ENCODE measurements at regions not wholly inside any gene's neighbourhood (a gene's known extent, or its start where the extent isn't known, plus 50 kb on each side); places are given as distances from the start of the nearest gene placed in this dataset.

GRCh38 chr2:163259489-163259888, 420.9 kb upstream of the KCNH7 start:
- no peaks in the 10 kb centered on the region for H3K27me3 Mint-ChIP-seq (ENCODE audit: low read depth)
- TF ChIP-seq CTCF (IDR thresholded peaks at IDR 0.05; ENCODE audit: unreplicated experiment in 3 of 3): no peak
- H3K4me3 Mint-ChIP-seq: no peak overlapping the region
- H3K9me3 Mint-ChIP-seq: no peaks in the 10 kb centered on the region
- no peak overlapping the region for H3K27ac Mint-ChIP-seq
- H3K4me1 Mint-ChIP-seq: peaks cover 5% of the 10 kb centered on the region
- H3K36me3 Mint-ChIP-seq (ENCODE audit: low read depth): no peaks in the 10 kb centered on the region

DNA sequence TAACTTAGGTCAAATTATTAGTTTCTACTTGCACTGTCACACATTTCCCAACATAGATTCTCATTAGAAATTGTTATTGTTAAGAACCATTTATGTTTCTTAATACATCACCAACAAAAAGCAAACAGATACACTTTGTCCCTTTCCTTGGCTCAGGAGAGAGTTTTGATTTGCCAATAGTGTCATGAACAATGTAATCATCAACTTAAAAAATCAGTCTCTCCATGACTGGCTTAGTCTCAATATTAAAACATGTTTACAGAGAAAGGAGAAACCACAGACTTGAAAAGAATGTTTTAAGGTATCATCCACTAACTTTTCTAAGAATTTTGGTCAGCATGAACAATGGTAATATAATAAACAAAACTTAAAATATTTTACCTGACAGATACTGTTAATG, 416.5 kb upstream of the KCNH7 start:
- no peaks in the 10 kb centered on the region for H3K36me3 Mint-ChIP-seq (ENCODE audit: low read depth)
- H3K4me3 Mint-ChIP-seq: no peak overlapping the region
- H3K27ac Mint-ChIP-seq: no peak overlapping the region
- H3K27me3 Mint-ChIP-seq (ENCODE audit: low read depth): no peaks in the 10 kb centered on the region
- no peak for TF ChIP-seq CTCF (IDR thresholded peaks at IDR 0.05; ENCODE audit: unreplicated experiment in 3 of 3)
- no peaks in the 10 kb centered on the region for H3K9me3 Mint-ChIP-seq
- H3K4me1 Mint-ChIP-seq: peaks cover 5% of the 10 kb centered on the region

DNA sequence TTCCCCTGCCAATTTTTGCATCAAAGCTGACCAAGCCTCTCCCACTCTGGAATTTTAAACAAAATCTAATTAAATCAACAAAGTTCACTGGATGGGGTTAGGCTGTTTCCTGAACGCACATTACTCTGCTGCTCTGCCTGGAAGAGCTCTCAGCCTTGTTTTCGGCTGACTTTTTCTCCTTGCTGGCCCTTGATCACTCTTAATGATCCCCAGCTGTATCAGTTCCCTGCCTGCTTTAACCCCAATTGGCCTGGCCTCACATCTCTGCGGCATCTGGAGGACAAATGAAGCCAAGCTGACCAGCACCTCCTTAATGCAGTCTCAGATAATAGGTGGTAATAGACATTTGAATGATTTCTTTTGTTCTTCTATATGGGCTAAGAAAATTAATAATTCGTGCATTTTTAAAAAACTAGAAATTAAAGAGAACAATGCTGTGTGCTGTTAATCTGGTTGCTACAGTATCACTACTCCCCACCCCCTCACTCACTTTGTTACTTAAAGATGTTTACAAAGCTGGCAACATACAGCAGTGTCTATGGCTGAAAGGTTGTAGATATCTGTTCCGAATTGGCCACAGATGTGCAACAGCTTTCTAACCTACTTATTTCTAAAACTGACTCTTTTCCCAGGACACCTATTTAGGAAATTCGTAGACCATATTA, 415.2 kb upstream of the KCNH7 start:
- TF ChIP-seq CTCF (IDR thresholded peaks at IDR 0.05; ENCODE audit: unreplicated experiment in 3 of 3): no peak
- peak overlapping the region in 1 of 3 experiments; percentile 26 for H3K27ac Mint-ChIP-seq
- no peaks in the 10 kb centered on the region for H3K27me3 Mint-ChIP-seq (ENCODE audit: low read depth)
- no peaks in the 10 kb centered on the region for H3K36me3 Mint-ChIP-seq (ENCODE audit: low read depth)
- H3K9me3 Mint-ChIP-seq: no peaks in the 10 kb centered on the region
- H3K4me3 Mint-ChIP-seq: no peak overlapping the region
- H3K4me1 Mint-ChIP-seq: peaks cover 5% of the 10 kb centered on the region

DNA sequence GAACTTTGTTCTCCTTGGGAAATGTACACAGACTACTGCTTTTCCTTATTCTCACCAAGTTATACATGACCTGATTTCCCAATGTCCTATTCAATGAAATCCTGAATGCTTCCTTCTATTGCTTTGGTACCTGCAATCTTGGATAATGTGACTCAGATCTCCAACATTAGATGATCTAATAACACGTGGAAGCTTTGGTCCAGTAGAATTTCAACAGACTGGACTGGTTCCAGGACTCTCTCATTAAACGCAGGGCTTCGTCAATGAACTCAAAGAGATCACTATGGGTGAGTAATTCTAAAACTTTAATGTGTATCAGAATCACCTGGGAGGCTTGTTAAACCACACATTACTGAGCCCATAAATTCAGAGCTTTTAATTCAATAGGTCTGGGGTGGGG, 413.6 kb upstream of the KCNH7 start:
- H3K4me1 Mint-ChIP-seq: peaks cover 5% of the 10 kb centered on the region
- no peak for TF ChIP-seq CTCF (IDR thresholded peaks at IDR 0.05; ENCODE audit: unreplicated experiment in 3 of 3)
- H3K4me3 Mint-ChIP-seq: no peak overlapping the region
- H3K27ac Mint-ChIP-seq: no peak overlapping the region
- H3K9me3 Mint-ChIP-seq: no peaks in the 10 kb centered on the region
- no peaks in the 10 kb centered on the region for H3K36me3 Mint-ChIP-seq (ENCODE audit: low read depth)
- H3K27me3 Mint-ChIP-seq (ENCODE audit: low read depth): no peaks in the 10 kb centered on the region

DNA sequence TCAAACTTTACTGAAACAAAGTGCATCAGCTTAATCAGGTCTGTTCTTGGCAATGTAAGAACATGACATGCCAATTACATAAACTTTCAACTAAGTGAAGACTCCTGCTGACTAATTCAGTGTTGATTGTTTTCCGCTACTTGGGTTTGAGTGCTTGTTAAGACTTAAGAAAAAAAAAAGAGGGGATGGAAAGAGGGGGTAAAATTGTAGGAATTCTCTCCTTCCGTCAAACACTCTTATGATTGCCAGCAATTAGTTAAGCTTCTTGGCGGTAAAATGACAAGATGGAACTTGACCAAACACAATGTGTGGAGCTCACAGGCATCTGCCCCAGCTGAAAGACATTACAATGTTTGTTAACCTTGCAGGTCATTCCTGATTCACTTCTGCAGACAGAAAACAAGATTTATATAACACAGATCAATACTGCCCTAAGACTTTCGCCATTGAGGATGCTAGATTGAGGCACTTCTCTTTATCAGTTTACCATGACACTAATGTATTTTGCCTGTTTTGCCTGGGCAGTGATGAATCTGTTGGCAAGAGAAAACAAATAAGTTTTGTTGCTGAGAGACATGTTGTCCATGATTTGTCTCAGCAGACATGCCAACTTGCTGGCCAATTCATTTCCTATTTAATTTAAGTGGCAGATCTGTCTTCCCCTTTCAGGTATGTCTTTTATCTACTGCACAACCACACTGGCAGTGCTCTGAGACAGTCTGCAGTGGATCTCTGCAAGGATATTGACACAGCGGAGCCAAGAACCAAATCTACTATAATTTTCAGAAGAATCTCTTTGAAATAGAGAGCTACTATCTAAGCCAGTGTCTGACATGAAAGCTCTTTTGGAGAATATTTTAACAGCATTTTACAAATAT, 410.0 kb upstream of the KCNH7 start:
- no peak overlapping the region for H3K27ac Mint-ChIP-seq
- H3K4me1 Mint-ChIP-seq: peaks cover 2% of the 10 kb centered on the region
- no peaks in the 10 kb centered on the region for H3K27me3 Mint-ChIP-seq (ENCODE audit: low read depth)
- H3K9me3 Mint-ChIP-seq: no peaks in the 10 kb centered on the region
- H3K36me3 Mint-ChIP-seq (ENCODE audit: low read depth): no peaks in the 10 kb centered on the region
- no peak for TF ChIP-seq CTCF (IDR thresholded peaks at IDR 0.05; ENCODE audit: unreplicated experiment in 3 of 3)
- no peak overlapping the region for H3K4me3 Mint-ChIP-seq

All from nephron (organoid).